SK-N-SH treated with all-trans-retinoic acid at 6 μM for 48 hours (cell line): ENCODE measurements at regions not wholly inside any gene's neighbourhood (a gene's known extent, or its start where the extent isn't known, plus 50 kb on each side); places are given as distances from the start of the nearest gene placed in this dataset.

Experiments used
- ARNTL ChIP-seq: fragments of 450-650 bp; formaldehyde crosslinking; IDR thresholded peaks from 2 replicates; pipeline ENCODE4 v1.5.0; 2020; ENCODE audit warnings: low read depth, mild to moderate bottlenecking, moderate library complexity, borderline replicate concordance
- BACH2 ChIP-seq: fragments of 250-450 bp; sonication (Bioruptor Pico); IDR thresholded peaks from 2 replicates; pipeline ENCODE4 v1.9.0; 2021; ENCODE audit warnings: mild to moderate bottlenecking, borderline replicate concordance
- CSDC2 ChIP-seq: fragments of 250-450 bp; sonication (Bioruptor Pico); IDR thresholded peaks from 2 replicates; pipeline ENCODE4 v1.5.0; 2020; ENCODE audit warnings: mild to moderate bottlenecking, moderate library complexity
- ESRRG ChIP-seq: fragments of 250-450 bp; sonication (Bioruptor Pico); IDR thresholded peaks from 2 replicates; pipeline ENCODE4 v1.6.1; 2021; ENCODE audit warnings: mild to moderate bottlenecking
- PPARA ChIP-seq: fragments of 250-450 bp; sonication (Bioruptor Pico); IDR thresholded peaks from 2 replicates; pipeline ENCODE4 v1.5.0; 2020; ENCODE audit warnings: mild to moderate bottlenecking, borderline replicate concordance
- RARB ChIP-seq: fragments of 250-450 bp; sonication (Bioruptor Pico); IDR thresholded peaks from 2 replicates; pipeline ENCODE4 v1.8.0; 2021; ENCODE audit warnings: mild to moderate bottlenecking, moderate library complexity
- SNAI2 ChIP-seq: fragments of 250-450 bp; sonication (Bioruptor Pico); IDR thresholded peaks from 2 replicates; pipeline ENCODE4 v1.5.0; 2020; ENCODE audit warnings: mild to moderate bottlenecking, moderate library complexity
- ZC3H10 ChIP-seq: fragments of 250-450 bp; sonication (Bioruptor Pico); IDR thresholded peaks from 2 replicates; pipeline ENCODE4 v1.5.1; 2021; ENCODE audit warnings: mild to moderate bottlenecking, moderate library complexity
- ZNF8 ChIP-seq: fragments of 450-650 bp; formaldehyde crosslinking; IDR thresholded peaks from 2 replicates; pipeline ENCODE4 v1.5.0; 2020; ENCODE audit warnings: mild to moderate bottlenecking, moderate library complexity
- TF ChIP-seq, protein P1 (sequence below): fragments of 250-450 bp; sonication (Bioruptor Pico); IDR thresholded peaks from 2 replicates; pipeline ENCODE4 v1.5.1; 2020; ENCODE audit warnings: low read depth, mild to moderate bottlenecking, moderate library complexity
- TF ChIP-seq, protein P2 (sequence below): fragments of 250-450 bp; sonication (Bioruptor Pico); IDR thresholded peaks from 2 replicates; pipeline ENCODE4 v1.8.0; 2020; ENCODE audit warnings: mild to moderate bottlenecking, moderate library complexity, borderline replicate concordance
- TF ChIP-seq, protein P3 (sequence below): fragments of 250-450 bp; sonication (Bioruptor Pico); IDR thresholded peaks from 2 replicates; pipeline ENCODE4 v1.5.1; 2021; ENCODE audit warnings: mild to moderate bottlenecking, moderate library complexity

- TF ChIP-seq, protein P1, sequence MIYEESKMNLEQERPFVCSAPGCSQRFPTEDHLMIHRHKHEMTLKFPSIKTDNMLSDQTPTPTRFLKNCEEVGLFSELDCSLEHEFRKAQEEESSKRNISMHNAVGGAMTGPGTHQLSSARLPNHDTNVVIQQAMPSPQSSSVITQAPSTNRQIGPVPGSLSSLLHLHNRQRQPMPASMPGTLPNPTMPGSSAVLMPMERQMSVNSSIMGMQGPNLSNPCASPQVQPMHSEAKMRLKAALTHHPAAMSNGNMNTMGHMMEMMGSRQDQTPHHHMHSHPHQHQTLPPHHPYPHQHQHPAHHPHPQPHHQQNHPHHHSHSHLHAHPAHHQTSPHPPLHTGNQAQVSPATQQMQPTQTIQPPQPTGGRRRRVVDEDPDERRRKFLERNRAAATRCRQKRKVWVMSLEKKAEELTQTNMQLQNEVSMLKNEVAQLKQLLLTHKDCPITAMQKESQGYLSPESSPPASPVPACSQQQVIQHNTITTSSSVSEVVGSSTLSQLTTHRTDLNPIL (CRISPR knock-in tag), result no peak
- no peak for TF ChIP-seq PPARA (CRISPR knock-in tag)
- TF ChIP-seq ESRRG (CRISPR knock-in tag), result no peak
- no peak for TF ChIP-seq BACH2
- TF ChIP-seq, protein P2, sequence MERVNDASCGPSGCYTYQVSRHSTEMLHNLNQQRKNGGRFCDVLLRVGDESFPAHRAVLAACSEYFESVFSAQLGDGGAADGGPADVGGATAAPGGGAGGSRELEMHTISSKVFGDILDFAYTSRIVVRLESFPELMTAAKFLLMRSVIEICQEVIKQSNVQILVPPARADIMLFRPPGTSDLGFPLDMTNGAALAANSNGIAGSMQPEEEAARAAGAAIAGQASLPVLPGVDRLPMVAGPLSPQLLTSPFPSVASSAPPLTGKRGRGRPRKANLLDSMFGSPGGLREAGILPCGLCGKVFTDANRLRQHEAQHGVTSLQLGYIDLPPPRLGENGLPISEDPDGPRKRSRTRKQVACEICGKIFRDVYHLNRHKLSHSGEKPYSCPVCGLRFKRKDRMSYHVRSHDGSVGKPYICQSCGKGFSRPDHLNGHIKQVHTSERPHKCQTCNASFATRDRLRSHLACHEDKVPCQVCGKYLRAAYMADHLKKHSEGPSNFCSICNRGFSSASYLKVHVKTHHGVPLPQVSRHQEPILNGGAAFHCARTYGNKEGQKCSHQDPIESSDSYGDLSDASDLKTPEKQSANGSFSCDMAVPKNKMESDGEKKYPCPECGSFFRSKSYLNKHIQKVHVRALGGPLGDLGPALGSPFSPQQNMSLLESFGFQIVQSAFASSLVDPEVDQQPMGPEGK (CRISPR knock-in tag), result no peak
- TF ChIP-seq RARB, result no peak
- no peak for TF ChIP-seq CSDC2 (CRISPR knock-in tag)
- no peak for TF ChIP-seq SNAI2 (CRISPR knock-in tag)
- no peak for TF ChIP-seq ZC3H10 (CRISPR knock-in tag)
- no peak for TF ChIP-seq ARNTL (CRISPR knock-in tag)
- TF ChIP-seq, protein P3, sequence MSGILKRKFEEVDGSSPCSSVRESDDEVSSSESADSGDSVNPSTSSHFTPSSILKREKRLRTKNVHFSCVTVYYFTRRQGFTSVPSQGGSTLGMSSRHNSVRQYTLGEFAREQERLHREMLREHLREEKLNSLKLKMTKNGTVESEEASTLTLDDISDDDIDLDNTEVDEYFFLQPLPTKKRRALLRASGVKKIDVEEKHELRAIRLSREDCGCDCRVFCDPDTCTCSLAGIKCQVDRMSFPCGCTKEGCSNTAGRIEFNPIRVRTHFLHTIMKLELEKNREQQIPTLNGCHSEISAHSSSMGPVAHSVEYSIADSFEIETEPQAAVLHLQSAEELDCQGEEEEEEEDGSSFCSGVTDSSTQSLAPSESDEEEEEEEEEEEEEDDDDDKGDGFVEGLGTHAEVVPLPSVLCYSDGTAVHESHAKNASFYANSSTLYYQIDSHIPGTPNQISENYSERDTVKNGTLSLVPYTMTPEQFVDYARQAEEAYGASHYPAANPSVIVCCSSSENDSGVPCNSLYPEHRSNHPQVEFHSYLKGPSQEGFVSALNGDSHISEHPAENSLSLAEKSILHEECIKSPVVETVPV (CRISPR knock-in tag), result no peak
- TF ChIP-seq ZNF8 (CRISPR knock-in tag), result no peak
Measured at GRCh38 chr1:105909811-105910210, 1146.7 kb upstream of the PRMT6 start.
